ENCODE measurements at regions not wholly inside any gene's neighbourhood (a gene's known extent, or its start where the extent isn't known, plus 50 kb on each side); places are given as distances from the start of the nearest gene placed in this dataset.

DNA sequence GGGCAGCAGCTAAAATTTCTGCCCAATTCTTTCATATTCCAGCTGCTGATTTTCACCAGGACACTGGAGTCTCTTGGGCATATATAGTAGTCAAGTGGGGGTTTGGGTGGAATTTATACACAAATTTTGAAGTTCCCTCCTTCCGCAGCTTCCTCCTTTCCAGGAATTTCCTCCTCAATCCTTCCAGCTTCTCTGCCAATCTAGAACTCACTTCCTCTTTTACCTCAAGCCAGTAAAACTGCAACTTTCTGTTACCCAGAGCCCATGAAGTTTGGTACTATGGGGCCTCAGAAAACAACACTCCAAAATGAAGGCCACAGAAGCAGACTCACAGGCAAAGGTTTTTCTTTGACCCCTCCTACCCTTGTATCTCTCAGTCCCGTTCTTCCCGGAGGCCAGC is 51.7 kb upstream of the G2E3 start:
- H3K4me2 ChIP-seq (ENCODE audit: insufficient read depth, insufficient read length, low read length), result no peak overlapping the region
- H2BK20ac ChIP-seq (ENCODE audit: low read depth, low read length, poor library complexity, severe bottlenecking), result no peak overlapping the region
- no peak overlapping the region for H2BK15ac ChIP-seq (ENCODE audit: low read depth, low read length)
- Mint-ChIP-seq H3K27me3 (ENCODE audit: low read depth) (no peaks in the 10 kb centered on the region), H3K27ac (0 out of 7 replicates have a peak overlapping the region, but pooled peaks of 1 of the 3 experiments have one; percentile 19), H3K36me3 (ENCODE audit: insufficient read depth in 1 of 3, low read depth in 3 of 3) (no peaks in the 10 kb centered on the region), H3K4me1 (no peaks in the 10 kb centered on the region), H3K4me3 (no peak overlapping the region), H3K9me3 (no peaks in the 10 kb centered on the region)
- no peak overlapping the region for H3K4ac ChIP-seq (ENCODE audit: low read depth, low read length)
- no peaks in the 10 kb centered on the region for H3K9me3 ChIP-seq (ENCODE audit: control insufficient read depth, low read depth, low read length)
- H4K8ac ChIP-seq (replicated peaks; ENCODE audit: insufficient read length, low read depth, low read length), result no peak overlapping the region
- no peak overlapping the region for H3K56ac ChIP-seq (ENCODE audit: insufficient read length, low read depth, low read length)
- no peak overlapping the region for H3K9ac ChIP-seq (ENCODE audit: extremely low read depth, insufficient read length, low read length)
- no peak overlapping the region for H2AFZ ChIP-seq (ENCODE audit: low read length)
- H3K79me1 ChIP-seq (ENCODE audit: insufficient read depth, low read depth, low read length, poor library complexity, severe bottlenecking), result no peaks in the 10 kb centered on the region
- H4K91ac ChIP-seq (ENCODE audit: insufficient read length, low read depth, low read length), result no peak overlapping the region
- H3K23me2 ChIP-seq (ENCODE audit: insufficient read length, low read depth, low read length, poor library complexity, severe bottlenecking), result no peaks in the 10 kb centered on the region
- no peaks in the 10 kb centered on the region for H4K20me1 ChIP-seq (ENCODE audit: control insufficient read depth, insufficient read depth, insufficient read length)
- no peaks in the 10 kb centered on the region for H3K79me2 ChIP-seq (ENCODE audit: insufficient read depth, low read length)
- no peaks in the 10 kb centered on the region for H3K27me3 ChIP-seq (ENCODE audit: insufficient read depth, low read length)
- no peak overlapping the region for H3K14ac ChIP-seq (ENCODE audit: insufficient read depth, low read length)
- no peak overlapping the region for H3T11ph ChIP-seq (ENCODE audit: low read length)
- H3K4me1 ChIP-seq (ENCODE audit: insufficient read depth, low read length), result no peaks in the 10 kb centered on the region
- no peak overlapping the region for H2BK120ac ChIP-seq (ENCODE audit: low read depth, low read length, poor library complexity, severe bottlenecking)
- DNase-seq, result no peak
- no peak overlapping the region for H2BK12ac ChIP-seq (ENCODE audit: insufficient read length, low read depth, low read length)
- WGBS (ENCODE audit: extremely low coverage, insufficient read length, low lambda C conversion rate), result no CpG with 5 or more reads among the region's 3 CpGs
- H2BK5ac ChIP-seq (ENCODE audit: insufficient read length, low read length), result no peak overlapping the region
- H3K27ac ChIP-seq (ENCODE audit: insufficient read length, low read depth, low read length), result no peak overlapping the region
- TF ChIP-seq, protein P1, sequence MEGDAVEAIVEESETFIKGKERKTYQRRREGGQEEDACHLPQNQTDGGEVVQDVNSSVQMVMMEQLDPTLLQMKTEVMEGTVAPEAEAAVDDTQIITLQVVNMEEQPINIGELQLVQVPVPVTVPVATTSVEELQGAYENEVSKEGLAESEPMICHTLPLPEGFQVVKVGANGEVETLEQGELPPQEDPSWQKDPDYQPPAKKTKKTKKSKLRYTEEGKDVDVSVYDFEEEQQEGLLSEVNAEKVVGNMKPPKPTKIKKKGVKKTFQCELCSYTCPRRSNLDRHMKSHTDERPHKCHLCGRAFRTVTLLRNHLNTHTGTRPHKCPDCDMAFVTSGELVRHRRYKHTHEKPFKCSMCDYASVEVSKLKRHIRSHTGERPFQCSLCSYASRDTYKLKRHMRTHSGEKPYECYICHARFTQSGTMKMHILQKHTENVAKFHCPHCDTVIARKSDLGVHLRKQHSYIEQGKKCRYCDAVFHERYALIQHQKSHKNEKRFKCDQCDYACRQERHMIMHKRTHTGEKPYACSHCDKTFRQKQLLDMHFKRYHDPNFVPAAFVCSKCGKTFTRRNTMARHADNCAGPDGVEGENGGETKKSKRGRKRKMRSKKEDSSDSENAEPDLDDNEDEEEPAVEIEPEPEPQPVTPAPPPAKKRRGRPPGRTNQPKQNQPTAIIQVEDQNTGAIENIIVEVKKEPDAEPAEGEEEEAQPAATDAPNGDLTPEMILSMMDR (conservative IDR thresholded peaks at IDR 0.05), result no peak
- no peak overlapping the region for H3K23ac ChIP-seq (ENCODE audit: insufficient read length, low read depth, low read length)
- H3K18ac ChIP-seq (ENCODE audit: insufficient read length, low read depth, low read length), result no peak overlapping the region
- no peak overlapping the region for H4K5ac ChIP-seq (ENCODE audit: insufficient read length, low read depth, low read length)
- H2AK5ac ChIP-seq (ENCODE audit: insufficient read length, low read length), result no peak overlapping the region

Measured in H9 (cell line).